Embryonic facial prominence (tissue), 1 donor: ENCODE measurements at regions not wholly inside any gene's neighbourhood (a gene's known extent, or its start where the extent isn't known, plus 50 kb on each side); places are given as distances from the start of the nearest gene placed in this dataset.
A peak's percentile ranks its signal among the peaks of the same experiment; 100 is the strongest.

Experiments
- DNase-seq: peaks from one replicate; pipeline ENCODE4 v3.0.0-alpha.2; 2016; ENCODE audit errors: extremely low spot score

- DNase-seq = no peak
Measured at GRCh38 chr2:238580486-238580885, 153.8 kb downstream of the ASB1 start.

GRCh38 chr2:238581126-238581525 is 154.4 kb downstream of the ASB1 start:
- DNase-seq = no peak

GRCh38 chr2:238582159-238582558 is 155.4 kb downstream of the ASB1 start:
- DNase-seq = no peak

GRCh38 chr2:238584617-238585016 is 157.9 kb downstream of the ASB1 start:
- DNase-seq = no peak

- DNase-seq = peak; percentile 40
Measured at GRCh38 chr2:238585836-238586821, 159.4 kb downstream of the ASB1 start.

GRCh38 chr2:238586931-238587775 is 160.4 kb downstream of the ASB1 start:
- no peak for DNase-seq

- no peak for DNase-seq
Measured at GRCh38 chr2:238587776-238588660, 161.3 kb downstream of the ASB1 start.

GRCh38 chr2:238589591-238590460 is 163.1 kb downstream of the ASB1 start:
- no peak for DNase-seq

GRCh38 chr2:238591732-238592131 is 165.0 kb downstream of the ASB1 start:
- DNase-seq = no peak

GRCh38 chr2:238593236-238593635 is 166.5 kb downstream of the ASB1 start:
- DNase-seq = no peak

GRCh38 chr2:238593678-238594077 is 167.0 kb downstream of the ASB1 start:
- no peak for DNase-seq

- DNase-seq = no peak
Measured at GRCh38 chr2:238594796-238595749, 168.3 kb downstream of the ASB1 start.

- no peak for DNase-seq
Measured at GRCh38 chr2:238595750-238596570, 169.2 kb downstream of the ASB1 start.

GRCh38 chr2:238596571-238597551 is 170.1 kb downstream of the ASB1 start:
- peak; percentile 74 for DNase-seq

GRCh38 chr2:238597638-238598528 is 171.2 kb downstream of the ASB1 start:
- DNase-seq = no peak
